Activated CD4-positive, alpha-beta T cell treated with anti-CD3 and anti-CD28 coated beads, Interleukin-2, amount 50 U/mL, for 16 hours (primary cell): ENCODE measurements at regions not wholly inside any gene's neighbourhood (a gene's known extent, or its start where the extent isn't known, plus 50 kb on each side); places are given as distances from the start of the nearest gene placed in this dataset.

ENCODE experiments used
- DNase-seq: peaks from one replicate; pipeline ENCODE4 v3.0.0-alpha.2; 2020

GRCh38 chr13:50668691-50669271, 174.7 kb downstream of the DLEU7 start:
- DNase-seq, result no peak

- no peak for DNase-seq
These were observed 173.2 kb downstream of the DLEU7 start for GRCh38 chr13:50670272-50670671.

- DNase-seq, result no peak
These were observed 172.5 kb downstream of the DLEU7 start for GRCh38 chr13:50670847-50671496.

DNA sequence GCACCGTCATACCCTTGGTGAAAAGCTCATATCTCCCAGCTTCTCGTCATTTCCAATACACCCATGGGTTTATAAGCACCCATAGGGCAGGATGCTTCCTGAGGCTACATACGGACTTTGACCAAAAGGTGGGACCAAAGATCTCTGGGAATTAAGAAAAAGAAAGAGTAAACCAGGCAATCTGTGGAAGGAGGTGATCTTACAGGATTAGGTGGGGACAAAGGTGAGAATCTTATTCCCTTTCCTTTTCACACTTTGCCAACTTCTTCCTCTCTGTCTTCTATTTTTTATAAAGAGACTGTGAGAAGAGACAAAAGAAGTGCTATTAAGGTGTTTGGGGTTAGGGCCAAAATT, 172.0 kb downstream of the DLEU7 start:
- DNase-seq, result no peak

- DNase-seq, result no peak
These were observed 171.5 kb downstream of the DLEU7 start for GRCh38 chr13:50672025-50672424.

DNA sequence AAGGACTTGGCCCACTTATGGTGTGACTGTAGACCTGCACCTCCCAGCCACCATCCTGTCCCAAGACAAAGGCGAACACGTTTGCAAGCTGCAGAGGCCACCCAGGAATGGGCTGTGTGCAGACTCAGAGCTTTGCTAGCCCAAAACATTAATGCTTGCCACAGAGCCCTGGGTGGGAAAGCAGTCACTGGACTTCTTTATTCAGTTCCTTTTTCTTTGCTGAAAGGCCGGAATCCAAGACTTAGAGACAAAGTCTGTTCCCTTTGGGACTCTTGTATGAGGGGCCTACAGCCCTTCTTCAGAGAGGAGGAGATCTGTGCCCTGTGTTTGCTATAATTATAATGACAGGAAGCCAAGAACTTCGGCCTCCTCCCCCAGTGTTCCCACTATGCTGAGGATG, 167.8 kb downstream of the DLEU7 start:
- no peak for DNase-seq

DNA sequence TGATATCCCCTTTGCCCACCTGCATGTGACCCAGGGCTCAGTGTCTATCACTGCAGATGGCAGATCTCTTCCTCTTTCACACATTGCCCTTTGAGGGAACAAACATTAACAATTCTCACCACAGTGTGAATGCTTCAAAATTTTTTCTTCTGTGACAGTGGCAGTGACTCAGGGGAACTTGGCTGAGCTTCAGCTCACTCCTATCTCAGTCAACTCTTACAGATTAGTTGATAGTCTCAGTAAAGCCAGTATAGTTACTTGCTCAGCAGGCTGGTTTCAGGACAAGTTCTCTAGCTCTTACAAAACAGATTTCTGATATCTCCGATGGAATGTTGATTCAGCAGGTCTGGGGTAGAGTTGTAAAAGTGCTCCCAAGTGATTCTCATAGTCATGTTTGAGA, 166.9 kb downstream of the DLEU7 start:
- DNase-seq, result no peak

GRCh38 chr13:50677258-50677657, 166.2 kb downstream of the DLEU7 start:
- DNase-seq, result no peak

- no peak for DNase-seq
These were observed 165.6 kb downstream of the DLEU7 start for GRCh38 chr13:50677687-50678463.

DNA sequence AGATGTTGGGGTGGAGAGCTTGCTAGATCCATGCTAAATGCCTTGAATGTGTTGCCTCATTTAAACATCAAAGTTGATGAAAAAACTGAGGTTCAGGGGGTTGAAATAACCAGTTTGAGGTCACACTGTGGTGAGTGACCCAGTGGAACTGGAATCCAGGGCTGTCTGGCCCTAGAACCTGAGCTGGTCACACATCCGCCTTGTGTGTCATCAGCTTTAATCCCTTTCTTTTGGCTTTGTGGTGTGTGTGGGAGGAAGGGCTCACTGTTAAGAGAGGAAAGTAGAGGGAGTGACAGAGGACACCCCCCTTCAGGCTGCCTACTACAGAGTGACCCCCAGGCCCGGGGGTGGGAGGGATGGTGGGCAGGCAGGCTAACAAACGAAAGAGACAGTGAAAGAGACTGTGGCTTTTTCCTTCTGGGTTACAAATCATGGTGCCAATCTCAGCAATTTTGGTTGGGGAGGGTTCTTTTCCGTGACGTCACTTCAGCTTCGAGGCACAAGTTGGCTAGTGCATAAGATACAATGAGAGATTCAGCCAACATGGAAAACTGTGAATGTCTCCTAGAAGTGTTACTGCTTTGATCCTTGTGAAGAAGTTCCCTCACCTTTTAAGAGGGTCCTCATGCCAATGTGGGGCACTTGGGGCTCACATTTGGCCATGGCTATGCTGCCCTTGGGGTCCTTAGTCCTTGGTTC, 164.9 kb downstream of the DLEU7 start:
- no peak for DNase-seq

DNA sequence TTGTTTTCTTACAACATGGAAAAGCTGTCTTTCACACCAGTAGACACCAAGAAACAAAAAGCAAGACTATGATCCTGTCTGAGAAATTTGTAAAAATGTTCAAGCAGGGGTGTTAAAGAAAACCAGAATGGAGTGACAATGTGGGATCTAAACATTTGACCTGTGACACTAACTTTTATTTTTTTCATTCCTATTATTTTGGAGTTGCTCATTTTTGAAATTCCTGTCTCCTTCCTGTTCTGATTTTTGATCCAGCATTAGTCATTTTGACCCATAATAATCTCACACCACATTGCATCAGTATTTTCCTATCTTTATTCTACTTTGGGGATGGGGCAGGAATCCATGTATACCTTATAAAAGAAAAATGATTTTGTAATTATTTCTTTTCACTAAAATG, 164.2 kb downstream of the DLEU7 start:
- DNase-seq, result no peak

DNA sequence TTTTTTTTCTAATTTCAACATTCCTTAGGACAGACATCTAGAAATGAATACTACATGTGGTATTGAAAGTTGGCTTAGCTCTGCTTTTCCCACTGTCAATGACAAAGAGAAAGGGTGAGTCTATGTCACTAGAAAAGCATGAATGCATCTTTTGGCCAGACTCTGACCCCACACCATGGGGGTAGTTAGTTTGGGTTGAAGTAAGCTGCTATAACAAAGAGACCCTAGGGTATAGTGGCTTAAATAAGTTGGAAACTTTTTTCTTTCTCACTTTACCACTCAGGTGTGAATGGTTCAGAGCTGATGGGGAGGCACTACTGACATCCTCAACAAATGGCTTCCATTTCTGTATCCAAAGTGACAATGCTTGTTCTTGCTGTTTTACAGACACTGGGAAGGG, 161.5 kb downstream of the DLEU7 start:
- no peak for DNase-seq

DNA sequence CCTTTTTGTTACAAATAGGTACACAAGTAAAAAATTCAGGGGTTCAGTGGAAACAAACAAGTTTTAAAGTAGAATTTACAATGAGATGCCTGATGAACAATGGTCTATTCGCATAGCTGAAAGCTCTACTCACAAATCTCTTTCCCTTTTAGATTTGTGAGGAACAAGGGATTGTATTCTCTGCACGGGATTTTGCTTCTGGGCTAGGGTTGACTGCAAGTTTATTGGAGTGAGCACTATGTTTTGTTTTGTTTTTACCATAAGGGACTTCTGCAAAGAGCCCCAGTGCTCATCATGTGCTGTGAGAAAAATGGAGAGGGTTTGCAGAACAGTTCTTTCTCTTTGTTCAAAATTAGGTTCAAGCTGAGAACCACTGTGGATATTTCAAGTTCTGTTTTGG, 160.5 kb downstream of the DLEU7 start:
- no peak for DNase-seq

- DNase-seq, result no peak
These were observed 159.1 kb downstream of the DLEU7 start for GRCh38 chr13:50684366-50684765.

DNA sequence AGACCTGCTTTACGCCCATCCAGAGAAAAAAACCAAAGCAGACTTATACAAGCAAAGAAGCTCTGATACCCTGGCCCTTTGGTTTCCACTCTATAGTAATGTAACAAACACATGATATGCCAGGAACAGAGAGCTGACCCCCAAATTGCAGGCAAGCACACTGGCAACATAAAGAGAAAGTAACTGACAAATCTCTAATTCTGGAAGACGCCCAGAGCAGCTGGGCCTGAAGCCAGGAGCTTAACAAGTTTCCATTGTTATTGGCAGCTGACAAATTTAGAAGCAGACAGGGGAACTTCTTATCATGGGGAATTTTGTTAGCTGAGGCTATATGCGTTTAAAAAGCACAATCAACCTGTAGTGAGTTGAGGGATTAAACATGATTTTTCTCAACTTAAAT, 158.0 kb downstream of the DLEU7 start:
- DNase-seq, result no peak

- no peak for DNase-seq
These were observed 157.5 kb downstream of the DLEU7 start for GRCh38 chr13:50685956-50686355.

GRCh38 chr13:50686551-50686950, 156.9 kb downstream of the DLEU7 start:
- no peak for DNase-seq

GRCh38 chr13:50687545-50687944, 155.9 kb downstream of the DLEU7 start:
- no peak for DNase-seq

DNA sequence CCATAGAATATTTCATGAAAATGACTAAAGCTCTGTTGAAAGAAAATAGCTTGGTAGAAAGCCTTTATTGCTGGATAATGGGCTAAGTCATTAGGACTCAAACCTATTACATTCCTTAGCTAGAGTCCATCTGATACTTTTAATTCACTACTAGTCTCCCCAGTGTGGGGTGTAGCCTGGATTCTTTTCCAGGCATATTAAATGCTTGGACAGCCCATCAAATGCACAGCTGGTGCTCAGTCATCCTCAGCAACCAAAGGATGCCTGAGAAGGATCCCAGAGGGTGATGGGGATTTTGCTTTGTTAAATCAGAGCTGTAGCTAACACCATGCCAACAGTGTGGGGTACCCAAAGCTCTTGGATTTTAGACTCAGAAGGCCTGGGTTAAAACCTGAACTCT, 153.5 kb downstream of the DLEU7 start:
- DNase-seq, result no peak

DNA sequence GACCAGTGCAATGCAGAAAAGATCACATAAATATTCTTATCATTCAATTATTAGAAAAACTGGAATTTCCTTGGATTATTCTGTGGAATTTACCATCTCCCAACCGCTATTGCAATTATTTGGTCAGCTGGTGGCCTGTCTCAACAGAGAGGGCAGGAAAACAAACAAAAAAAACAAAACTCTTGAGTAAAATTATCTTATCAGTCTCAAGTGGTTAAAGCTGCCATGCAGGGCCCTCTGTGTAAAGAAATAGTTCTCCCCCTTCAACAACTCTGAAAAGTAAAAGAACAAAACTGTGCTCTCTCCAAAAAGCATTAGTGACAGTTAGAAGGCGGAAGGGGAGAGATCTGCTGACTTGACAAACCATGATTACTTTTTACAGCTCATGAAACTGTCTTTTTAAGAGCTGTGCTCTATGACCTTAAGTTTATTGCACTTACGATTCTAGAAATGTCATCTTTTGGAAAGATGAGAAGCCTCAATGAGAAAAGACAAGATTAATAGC, 152.3 kb downstream of the DLEU7 start:
- DNase-seq, result no peak

GRCh38 chr13:50691681-50692263, 151.7 kb downstream of the DLEU7 start:
- DNase-seq, result no peak

GRCh38 chr13:50692396-50692915, 151.0 kb downstream of the DLEU7 start:
- no peak for DNase-seq

GRCh38 chr13:50693727-50694126, 149.8 kb downstream of the DLEU7 start:
- no peak for DNase-seq
